NCI-H187 (cell line): ENCODE measurements at regions not wholly inside any gene's neighbourhood (a gene's known extent, or its start where the extent isn't known, plus 50 kb on each side); places are given as distances from the start of the nearest gene placed in this dataset.
A peak's percentile ranks its signal among the peaks of the same experiment; 100 is the strongest.

Source experiments
- DNase-seq, 2 experiments: peaks; one replicate each; lab custom pipeline; 2025; lab: John Stamatoyannopoulos, UW

DNA sequence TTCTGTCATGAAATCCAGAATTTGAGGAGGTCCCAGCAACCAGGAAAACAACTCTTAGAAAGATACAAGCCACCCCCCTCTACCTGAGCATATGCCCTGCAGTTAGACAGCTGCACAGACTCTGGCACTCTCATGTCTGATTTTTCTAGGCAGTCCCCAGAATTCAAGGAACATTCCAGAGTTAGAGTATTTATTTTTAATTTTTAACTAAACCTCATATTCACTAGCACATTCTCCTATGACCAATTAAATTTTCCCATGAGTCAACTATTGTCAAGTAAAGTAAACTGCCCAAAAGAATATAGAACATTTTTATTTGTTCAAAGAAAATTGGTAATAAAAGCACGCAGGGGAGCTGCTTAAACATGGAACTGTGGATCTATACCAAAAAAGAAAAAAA, 490.5 kb upstream of the SEMA6A start:
- no peak for DNase-seq

DNA sequence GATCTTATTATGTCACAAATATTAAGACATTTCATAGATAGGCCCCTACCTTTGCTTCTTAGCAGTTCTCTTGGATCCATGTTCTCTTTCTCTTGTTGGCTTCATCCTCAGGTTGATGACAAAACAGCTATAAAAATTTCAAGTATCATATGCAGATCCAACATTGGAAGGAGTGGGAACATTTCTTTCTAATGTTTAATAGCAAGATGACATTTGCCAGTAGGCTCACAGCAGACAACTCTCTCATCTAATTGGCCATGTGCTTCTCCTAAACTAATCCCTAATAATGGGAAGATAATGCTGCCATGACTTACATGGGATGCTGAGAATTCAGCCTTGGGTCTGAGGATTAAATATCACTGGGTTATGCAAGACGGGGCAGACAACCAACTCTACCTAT, 485.5 kb upstream of the SEMA6A start:
- DNase-seq: no peak

DNA sequence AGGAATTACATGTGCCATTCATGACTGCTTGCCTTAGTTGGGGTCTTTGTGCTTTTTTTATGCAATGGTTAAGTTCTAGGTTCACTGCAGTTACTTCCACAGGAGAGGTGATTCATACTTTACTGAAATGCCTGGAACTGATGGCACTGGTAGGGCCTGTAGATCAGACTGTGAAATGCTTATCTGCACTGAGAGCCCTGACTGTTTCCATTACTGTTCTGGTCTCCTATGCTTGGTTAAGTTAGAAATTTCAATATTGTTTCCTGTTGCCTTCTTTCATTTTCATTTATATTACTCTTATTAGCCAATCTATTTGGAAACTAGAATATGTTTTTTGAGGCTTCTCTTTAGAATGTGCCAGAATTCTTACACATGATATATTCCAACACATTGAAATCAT, 484.1 kb upstream of the SEMA6A start:
- DNase-seq: no peak

DNA sequence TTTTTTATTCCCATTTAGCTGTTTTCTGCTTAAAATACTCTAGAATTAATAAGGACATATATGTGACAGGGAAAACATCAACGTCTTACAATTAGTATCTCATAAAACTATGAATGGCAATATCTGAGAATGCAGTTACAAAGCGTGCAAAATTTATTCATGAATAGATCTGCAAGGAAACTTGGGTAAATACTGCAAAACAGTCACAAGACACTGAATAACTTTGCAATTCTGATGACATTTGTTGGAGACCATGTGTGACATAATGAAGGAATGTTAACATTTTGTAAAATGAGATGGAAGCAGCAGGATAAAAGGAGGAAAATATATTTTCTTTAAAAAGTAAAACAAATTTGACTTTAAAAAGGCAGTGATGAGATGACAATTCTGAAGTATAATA, 480.9 kb upstream of the SEMA6A start:
- no peak for DNase-seq

DNA sequence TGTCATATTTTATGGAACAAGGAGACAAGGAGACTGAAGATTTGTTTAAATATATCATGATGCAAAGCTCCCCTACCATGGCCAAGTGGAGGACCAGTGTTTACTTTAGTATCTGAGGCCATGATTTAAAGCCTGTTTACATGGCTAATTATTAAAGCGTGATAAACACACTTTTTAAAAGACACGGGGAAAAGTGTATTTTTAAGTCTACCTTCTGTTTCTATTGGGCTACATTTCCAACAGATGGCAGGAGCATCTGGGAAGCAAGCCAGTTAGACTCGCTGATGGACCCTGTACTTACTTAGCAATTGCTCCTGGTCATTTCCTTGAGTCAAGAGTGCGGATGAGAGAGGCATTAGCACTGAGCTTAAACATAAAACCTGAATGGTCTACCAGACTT, 480.3 kb upstream of the SEMA6A start:
- DNase-seq: no peak

DNA sequence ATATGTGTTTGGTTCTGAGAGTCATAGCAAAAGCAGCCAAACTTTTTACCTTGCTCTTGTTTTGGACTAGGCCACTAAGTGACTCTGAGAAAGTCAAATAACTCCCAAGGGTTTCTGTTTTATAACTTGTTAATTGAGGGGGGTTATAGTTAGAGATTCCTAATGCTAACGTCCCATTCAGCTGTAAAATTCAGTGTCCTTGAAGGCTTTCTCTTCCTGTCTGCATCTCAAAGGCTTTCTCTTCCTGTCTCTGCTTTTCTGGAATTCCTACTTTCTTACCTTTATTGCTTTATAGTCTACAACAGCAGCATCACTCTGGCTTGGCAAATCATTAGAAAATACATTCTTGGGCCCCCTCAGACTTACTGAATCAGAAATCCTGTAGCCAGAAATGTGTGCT, 479.5 kb upstream of the SEMA6A start:
- DNase-seq: no peak

DNA sequence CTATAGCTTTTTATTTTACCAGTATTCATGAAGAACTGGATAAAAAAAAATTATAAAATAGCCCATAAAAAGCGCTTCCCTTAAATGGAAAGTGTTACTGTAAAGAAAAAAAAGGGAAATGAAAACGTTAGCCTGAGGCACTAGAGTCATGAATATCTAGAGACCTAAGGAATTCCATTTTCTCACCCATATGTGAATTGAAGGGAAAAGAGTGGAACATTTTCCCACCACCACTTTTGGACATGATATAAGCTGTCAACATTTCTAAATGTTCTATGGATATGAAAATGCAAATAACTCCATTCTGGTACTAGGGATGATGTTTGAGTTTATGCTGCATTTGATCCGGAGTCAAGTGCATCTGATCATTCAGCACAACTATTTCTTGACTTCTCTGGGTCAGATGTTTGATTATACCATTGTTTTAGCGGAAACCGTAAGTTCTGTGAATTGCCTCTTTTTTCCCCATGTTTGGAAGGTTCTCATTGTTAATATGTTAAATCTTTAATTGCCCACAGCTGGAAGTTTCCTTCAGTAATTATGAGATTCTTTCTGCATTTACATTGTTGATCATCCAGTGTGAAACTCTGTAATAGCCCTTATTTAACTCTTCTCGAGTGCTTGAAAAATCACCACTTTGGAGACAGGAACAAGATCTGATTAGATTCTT, 467.4 kb upstream of the SEMA6A start:
- no peak for DNase-seq

DNA sequence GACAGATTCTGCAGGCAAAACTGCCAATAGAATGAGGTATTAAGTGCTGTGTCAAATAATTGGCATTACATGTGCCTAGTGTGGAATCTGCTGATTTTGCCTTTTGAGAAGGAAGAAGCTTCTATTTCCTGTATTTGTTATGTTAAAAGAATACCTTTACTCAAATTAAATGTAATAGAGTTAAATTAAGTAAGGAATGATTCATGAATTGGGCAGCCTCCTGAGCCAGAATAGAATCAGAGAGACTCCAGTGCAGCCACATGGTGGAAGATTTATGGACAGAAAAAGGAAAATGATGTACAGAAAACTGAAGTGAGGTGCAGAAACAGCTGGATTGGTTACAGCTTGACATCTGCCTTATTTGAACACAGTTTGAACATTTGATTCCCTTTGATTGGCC, 464.4 kb upstream of the SEMA6A start:
- DNase-seq: no peak

DNA sequence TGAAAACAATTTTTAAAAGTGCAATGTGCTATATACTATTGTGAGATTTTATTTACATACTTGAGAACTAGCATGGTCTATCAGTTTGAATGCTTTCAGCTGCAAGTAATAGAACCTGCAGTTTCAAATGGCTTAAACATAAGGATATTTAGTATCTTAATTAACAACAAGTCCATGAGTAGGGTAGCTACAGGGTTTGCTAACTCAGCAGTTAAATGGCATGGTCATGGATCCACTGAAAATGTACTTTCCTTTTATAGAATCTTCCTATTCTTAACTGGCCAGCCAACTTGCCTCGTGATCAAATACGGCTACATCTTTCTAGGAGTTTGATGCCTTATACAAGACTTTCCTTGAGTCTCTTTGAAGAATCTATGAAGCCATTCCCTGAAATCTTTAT, 452.8 kb upstream of the SEMA6A start:
- no peak for DNase-seq

DNA sequence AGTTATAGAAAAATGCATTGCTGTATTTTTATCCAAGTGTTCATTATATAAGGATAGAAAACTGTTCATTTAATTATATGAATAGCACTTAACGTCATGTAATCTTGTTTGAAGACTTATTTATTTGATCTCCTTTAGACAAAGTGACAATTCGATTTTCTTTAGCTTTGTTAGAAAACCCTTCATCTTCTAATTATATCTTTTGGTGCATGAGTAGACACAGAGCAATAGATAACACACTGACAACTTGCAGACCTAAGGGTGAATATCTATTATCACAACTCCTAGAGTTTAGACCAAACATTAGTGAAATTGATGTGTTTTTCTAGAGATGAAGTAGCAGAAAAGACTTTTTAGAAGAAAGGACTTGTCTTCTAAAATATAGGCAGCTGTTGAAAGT, 446.4 kb upstream of the SEMA6A start:
- no peak for DNase-seq

DNA sequence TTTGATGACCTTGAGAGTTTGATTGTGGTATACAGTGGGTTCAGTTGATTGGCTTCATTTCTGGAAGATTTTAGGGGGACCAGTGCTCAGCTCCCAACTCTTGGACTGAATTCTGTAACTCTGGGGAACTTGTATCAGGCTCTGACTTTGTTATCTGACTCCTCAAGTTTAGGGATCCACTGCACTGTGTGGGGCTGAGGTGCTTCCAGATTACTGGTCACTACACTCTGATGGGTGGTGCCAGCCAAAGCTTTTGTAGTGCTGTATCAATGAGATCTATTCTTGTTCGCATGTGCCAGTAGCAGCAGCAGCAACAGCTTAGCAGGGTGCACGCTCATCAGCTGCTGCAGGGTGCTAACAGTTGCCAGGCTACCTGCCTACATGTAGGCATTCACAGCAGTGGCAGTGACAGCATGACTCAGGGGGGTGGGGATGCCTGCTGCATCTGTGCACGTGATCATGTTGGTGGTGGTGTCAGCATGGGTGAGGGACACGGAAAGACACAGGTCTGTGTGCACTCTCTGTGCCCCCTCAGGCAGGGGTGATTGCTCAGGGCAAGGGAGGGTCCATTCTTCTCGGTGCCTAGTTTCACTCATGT, 438.8 kb upstream of the SEMA6A start:
- no peak for DNase-seq

DNA sequence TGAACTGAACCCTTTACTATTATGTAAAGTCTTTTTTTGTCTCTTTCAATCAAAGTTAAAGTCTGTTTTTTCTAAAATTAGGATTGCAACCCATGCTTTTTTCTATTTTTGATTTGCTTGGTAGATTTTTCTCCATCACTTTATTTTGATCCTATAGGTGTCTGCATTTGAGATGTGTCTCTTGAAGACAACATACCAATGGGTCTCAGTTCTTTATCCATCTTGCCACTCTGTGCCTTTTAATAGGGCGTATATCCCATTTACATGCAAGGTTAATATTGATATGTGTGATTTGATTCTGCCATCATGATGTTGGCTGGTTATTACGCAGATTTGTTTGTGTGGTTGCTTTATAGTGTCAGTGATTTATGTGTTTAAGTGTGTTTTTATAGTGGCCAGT, 436.0 kb upstream of the SEMA6A start:
- no peak for DNase-seq

DNA sequence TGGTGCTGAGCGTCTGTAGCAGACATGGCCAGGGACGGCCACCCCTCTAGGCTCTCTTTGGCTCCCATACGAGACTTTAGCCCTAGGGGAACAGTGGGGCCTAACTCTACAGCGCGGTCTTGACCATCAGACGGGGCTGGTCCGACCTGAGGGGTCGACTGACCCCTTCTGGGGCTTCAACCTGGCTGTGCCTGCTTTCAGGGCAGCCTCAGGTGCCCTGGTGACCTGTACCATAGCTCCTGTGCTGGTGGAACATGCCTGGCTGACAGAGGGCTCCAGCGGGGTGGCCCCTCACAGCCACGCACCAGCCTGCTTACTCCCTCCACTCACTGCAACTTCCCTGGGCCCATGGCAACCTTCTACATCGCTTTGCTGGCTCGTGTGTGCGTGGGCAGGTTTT, 423.4 kb upstream of the SEMA6A start:
- no peak for DNase-seq

DNA sequence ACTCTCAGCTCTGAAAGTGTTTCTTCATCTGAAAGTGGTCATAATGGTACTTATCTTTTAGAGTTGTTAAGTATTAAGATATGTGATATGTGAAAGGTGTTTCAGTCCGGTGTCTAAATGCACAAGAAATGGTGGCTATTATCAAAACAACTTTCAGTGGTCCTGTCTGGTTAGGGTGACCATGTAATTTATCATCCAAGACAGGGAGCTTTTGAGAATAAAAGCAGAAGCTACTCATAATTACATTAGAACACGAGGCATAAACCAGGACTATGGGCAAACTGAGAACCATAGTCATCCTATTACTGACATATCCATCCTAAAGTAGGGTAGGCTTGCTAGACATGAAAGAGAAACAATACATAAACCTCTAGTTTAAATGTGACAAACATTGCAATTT, 418.1 kb upstream of the SEMA6A start:
- DNase-seq: no peak

DNA sequence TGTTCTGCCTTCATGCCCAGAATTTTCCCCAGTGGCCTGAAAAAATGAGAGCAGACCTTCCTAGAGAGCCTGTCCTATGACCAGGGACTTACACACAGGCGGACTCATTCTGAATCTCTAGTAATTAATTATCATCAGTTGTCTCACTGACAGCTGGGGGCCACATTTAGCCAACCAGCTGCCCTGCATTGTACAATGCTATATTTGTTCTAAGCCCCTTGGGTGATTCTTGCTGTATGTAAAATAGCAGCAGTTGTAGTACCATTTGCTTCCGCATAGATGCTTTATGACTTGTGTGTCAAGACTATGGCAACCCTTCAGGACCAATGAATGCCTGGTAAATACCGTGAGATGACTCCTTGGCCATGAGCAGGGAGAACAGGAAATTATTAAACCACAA, 415.4 kb upstream of the SEMA6A start:
- DNase-seq: no peak

DNA sequence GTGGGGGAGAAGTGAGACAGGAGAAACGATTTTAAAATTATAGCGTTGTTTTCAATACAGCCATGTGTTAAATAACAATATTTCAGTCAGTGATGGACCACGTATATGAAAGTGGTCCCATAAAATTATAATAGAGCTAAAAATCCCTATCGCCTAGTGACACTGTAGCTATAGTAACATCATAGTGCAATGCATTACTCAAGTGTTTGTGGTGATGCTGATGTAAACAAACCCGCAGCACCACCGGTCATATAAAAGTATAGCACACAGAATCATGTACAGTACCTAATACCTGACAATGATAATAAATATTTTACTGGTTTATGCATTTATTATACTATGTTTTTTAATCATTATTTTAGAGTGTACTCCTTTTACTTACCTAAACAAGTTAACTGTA, 407.4 kb upstream of the SEMA6A start:
- DNase-seq: no peak

DNA sequence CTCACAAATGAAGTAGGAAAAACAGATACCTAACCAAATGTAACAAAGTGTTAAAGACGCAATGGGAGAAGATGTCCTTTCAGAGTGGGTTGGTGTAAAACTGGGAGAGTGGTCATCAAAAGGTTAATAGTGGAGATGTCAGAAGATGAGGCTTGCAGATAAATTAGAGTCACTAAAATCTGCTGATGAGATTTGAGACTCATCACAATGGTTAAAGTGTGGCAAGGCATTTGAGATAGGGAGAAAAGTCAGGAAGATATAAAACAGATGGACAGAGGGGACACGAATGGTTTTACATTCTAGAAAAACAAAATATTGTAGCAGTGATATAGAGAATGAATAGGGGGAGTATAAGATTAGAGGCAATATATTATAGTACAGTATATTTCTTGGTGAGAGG, 406.0 kb upstream of the SEMA6A start:
- no peak for DNase-seq

DNA sequence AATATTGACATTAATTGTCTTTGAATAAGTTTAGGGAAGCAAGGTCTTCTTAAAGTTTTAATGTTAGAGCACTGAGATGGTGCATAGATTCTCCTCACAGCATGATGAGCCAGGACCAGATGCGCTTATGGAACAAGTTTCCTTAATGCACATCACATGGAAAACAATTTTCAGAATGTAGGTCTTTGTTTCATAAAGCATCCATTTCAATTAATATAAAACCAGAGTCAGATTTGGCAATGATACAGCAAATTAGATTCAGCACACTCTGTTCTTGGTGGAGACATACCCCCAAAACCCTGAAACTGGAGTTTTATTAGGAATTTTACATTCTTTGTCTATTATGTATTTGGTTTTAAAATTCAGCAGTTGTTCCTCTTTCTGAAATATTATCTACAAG, 402.1 kb upstream of the SEMA6A start:
- DNase-seq: no peak

DNA sequence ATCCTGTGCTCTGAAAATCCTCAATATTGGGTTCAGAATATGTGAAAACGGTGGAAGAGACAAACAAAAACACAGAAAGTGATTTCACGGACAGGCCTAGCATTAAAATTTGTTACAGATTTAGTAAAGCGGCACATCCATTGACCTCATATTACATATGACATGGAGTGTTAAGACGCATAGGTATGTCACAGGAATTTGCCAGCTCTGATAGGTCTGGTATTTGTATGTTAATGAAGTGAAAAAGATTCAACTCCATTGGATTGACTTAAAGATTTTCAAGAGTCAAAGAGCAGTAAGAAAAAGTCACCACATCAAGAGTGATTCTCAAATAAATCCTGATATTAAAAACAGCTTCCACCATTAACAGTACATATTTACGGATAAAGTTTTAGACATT, 396.5 kb upstream of the SEMA6A start:
- no peak for DNase-seq

DNA sequence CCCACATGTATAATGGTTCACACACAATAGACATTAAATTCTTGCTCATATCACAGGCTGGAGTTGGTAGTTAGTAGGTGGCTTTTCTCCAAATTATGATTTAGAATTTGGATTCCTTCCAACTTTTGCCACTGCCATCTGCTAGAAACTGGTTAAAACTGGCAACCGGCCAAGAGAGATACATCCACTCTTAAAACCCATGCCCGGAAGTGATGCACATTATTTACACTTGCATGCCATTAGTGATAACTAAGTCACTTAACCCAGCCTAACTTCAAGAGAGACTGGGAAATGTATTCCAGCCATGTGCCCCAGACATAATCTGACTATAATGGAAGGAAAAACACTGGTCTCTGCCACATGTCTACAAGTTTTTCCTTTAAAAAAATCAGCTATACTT, 395.7 kb upstream of the SEMA6A start:
- peak in 1 of 2 experiments; percentile 15 for DNase-seq

DNA sequence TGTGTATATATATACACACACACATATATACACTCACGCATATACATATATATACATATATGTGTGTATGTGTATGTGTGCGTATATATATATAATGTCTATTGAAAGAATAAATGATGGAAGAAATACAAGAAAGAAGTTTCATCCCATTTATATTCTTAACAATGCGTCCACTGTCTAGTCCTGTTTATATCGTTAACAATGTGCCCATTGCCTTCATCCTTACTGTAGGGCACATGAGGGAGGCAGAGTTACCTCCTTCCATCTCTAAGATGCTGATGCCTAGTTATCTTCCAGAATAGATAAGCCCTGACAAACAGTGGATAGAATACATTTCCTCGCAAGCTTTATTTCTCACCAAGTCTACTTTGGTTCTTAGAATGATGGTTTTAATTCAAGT, 389.8 kb upstream of the SEMA6A start:
- DNase-seq: no peak

DNA sequence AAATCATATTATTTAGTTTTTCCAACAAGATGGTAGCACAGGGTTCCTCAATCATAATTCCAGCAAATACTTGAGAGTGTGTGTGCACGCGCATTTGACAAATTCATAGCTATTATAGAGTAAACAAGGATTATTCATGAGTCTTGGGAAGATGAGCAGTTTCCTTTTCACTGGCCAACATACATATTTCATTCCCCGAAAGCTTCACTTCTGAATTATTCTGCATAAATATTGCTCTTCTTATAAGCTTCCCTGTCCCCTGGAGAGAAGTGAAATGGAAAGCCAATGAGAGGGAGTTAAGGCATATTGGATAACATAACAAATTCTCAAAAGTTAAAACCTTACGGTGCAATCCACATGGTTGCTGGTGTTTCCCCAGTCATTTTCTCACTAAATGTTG, 386.4 kb upstream of the SEMA6A start:
- DNase-seq: no peak

DNA sequence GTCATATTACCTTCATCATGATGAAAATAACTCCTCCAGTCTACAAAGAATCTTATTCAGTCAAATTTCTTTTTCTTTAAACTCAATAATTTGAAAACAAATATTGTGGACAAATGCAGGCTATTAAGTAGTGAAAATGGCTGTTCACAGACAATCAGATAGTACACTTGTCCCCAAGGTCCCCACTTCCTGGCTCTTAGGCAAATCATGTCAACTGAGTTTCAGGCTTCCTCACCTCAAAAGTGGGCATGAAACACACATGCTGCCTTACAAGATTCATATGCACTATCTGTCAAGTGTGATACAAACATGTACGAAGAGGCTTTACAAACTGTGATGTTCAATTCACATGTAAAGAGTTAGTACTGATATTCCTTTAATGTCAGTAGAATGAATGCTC, 385.2 kb upstream of the SEMA6A start:
- no peak for DNase-seq

DNA sequence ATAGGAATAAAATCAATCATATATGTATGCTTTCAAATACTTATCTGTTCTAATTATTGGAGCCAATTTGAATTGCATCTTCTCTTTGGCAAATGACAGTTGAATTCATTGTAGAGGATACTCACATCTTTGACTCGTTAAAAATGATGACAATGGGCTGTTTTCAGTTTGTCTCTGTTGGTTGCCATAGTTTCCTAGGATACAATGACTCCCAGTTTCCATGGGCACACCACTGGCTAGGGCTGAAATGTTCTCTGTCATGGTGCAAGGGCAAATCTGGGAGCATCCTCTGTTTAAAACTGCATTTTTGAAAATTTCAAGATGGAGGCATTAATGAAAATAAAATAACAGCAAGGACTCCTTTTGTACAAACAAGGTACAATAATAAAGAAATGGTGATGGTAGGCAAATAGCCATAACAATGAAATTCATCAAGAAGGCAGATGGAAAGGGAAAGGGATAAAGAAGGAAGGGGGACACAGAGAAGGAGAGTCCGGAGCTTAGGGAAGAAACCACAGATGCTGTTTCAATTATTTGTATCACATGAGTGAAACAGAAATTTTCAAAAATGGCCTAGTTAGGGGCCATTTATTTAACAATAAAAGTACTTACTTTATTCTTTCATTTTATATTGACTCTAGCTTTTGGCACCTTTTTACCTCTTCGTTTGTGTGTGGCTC, 378.8 kb upstream of the SEMA6A start:
- no peak for DNase-seq
